PC-3 (cell line): ENCODE measurements at regions not wholly inside any gene's neighbourhood (a gene's known extent, or its start where the extent isn't known, plus 50 kb on each side); places are given as distances from the start of the nearest gene placed in this dataset.

Experiments used
- ATAC-seq: fragments of 200-7000 bp; cut with Tn5 transposase; 2 replicates; pipeline ENCODE4 v1.9.1; 2020; ENCODE audit warnings: mild to moderate bottlenecking, moderate library complexity
- BruUV-seq: library from RNA; stranded (reverse); fragments of 400-500 nt; replicated peaks from 2 replicates; lab custom pipeline; 2021; lab: Mats Ljungman, UMichigan
- CTCF ChIA-PET: fragments of 300-600 bp; sonication (Branson Sonifier 250); formaldehyde crosslinking; loops from one replicate; lab custom pipeline; 2022; ENCODE audit warnings: antibody characterized with exemption; lab: Charles Lee
- POLR2A ChIA-PET: fragments of 300-600 bp; sonication (Branson Sonifier 250); formaldehyde crosslinking; loops from one replicate; lab custom pipeline; 2022; ENCODE audit warnings: antibody characterized with exemption; ENCODE audit not compliant: unreplicated experiment; lab: Charles Lee
- DNase-seq: peaks from one replicate; pipeline ENCODE4 v3.0.0-alpha.2; 2015
- H2AFZ ChIP-seq: fragments of 300-600 bp; sonication (generic); 2 replicates; pipeline ENCODE4 v1.6.0; 2016; ENCODE audit warnings: antibody characterized with exemption, low read length
- H3F3A ChIP-seq: fragments of 300-600 bp; sonication (generic); one replicate; pipeline ENCODE4 v1.6.0; 2017; ENCODE audit warnings: antibody characterized with exemption, low read length, control low read depth, mild to moderate bottlenecking; ENCODE audit not compliant: unreplicated experiment
- H3K27ac ChIP-seq: fragments of 300-600 bp; sonication (generic); 2 replicates; pipeline ENCODE4 v1.5.1; 2016; ENCODE audit warnings: mild to moderate bottlenecking, low read length
- H3K27me3 ChIP-seq: fragments of 300-600 bp; sonication (generic); 2 replicates; pipeline ENCODE4 v1.6.1; 2016; ENCODE audit warnings: low read length, mixed read lengths
- H3K36me3 ChIP-seq: fragments of 300-600 bp; sonication (generic); 2 replicates; pipeline ENCODE4 v1.6.1; 2016; ENCODE audit warnings: low read depth, mixed run types, low read length, mixed read lengths
- H3K4me1 ChIP-seq: fragments of 300-600 bp; sonication (generic); 2 replicates; pipeline ENCODE4 v1.5.1; 2016; ENCODE audit warnings: low read length; ENCODE audit not compliant: insufficient read depth
- H3K4me2 ChIP-seq: fragments of 300-600 bp; sonication (generic); 2 replicates; pipeline ENCODE4 v1.6.0; 2016; ENCODE audit warnings: low read length
- H3K4me3 ChIP-seq: fragments of 300-600 bp; sonication (generic); 2 replicates; pipeline ENCODE4 v1.5.1; 2016; ENCODE audit warnings: mild to moderate bottlenecking, low read length, mixed read lengths
- H3K79me2 ChIP-seq: fragments of 300-600 bp; sonication (generic); 2 replicates; pipeline ENCODE4 v1.6.1; 2017; ENCODE audit warnings: low read length, mixed read lengths
- H3K9ac ChIP-seq: fragments of 300-600 bp; sonication (generic); 2 replicates; pipeline ENCODE4 v1.6.0; 2016; ENCODE audit warnings: mild to moderate bottlenecking, low read length
- H3K9me2 ChIP-seq: fragments of 300-600 bp; sonication (generic); replicated peaks from 2 replicates; pipeline ENCODE4 v1.6.1; 2016; ENCODE audit warnings: mixed run types, low read length, mixed read lengths
- H3K9me3 ChIP-seq: fragments of 300-600 bp; sonication (generic); 2 replicates; pipeline ENCODE4 v1.6.1; 2016; ENCODE audit warnings: low read length, mixed read lengths
- H4K20me1 ChIP-seq: fragments of 300-600 bp; sonication (generic); 2 replicates; pipeline ENCODE4 v1.6.1; 2016; ENCODE audit warnings: low read length, mixed read lengths
- EZH2 ChIP-seq: fragments of 300-600 bp; sonication (generic); IDR thresholded peaks from one replicate; pipeline ENCODE4 v1.6.1; 2017; ENCODE audit warnings: antibody characterized with exemption, mild to moderate bottlenecking, low read length; ENCODE audit not compliant: unreplicated experiment
- EZH2phosphoT487 ChIP-seq: fragments of 300-600 bp; sonication (generic); IDR thresholded peaks from 2 replicates; pipeline ENCODE4 v1.6.1; 2018; ENCODE audit warnings: mild to moderate bottlenecking, antibody characterized with exemption, low read length, borderline replicate concordance
- intact Hi-C: fragments of 100-400 bp; cut with micrococcal nuclease; formaldehyde crosslinking; loops from 2 replicates; pipeline ENCODE4 v1.9.0; 2023
- TF ChIP-seq, protein P1 (sequence below): fragments of 300-600 bp; sonication (generic); conservative IDR thresholded peaks from 2 replicates; pipeline ENCODE4 v1.5.1; 2017; ENCODE audit warnings: antibody characterized with exemption, low read depth, mild to moderate bottlenecking, low read length

GRCh38 chr14:101194373-101195308, 291.1 kb upstream of the RTL1 start:
- Histone ChIP-seq H3K9me3 (no peaks in the 10 kb centered on the region), H3K9ac (no peak overlapping the region), H2AFZ (no peak overlapping the region), H3K27ac (no peak overlapping the region), H3F3A (no peaks in the 10 kb centered on the region), H4K20me1 (no peaks in the 10 kb centered on the region), H3K4me2 (no peak overlapping the region), H3K9me2 (no peaks in the 10 kb centered on the region), H3K4me1 (no peaks in the 10 kb centered on the region), H3K79me2 (no peaks in the 10 kb centered on the region), H3K36me3 (no peaks in the 10 kb centered on the region), H3K4me3 (no peak overlapping the region), H3K27me3 (peaks cover 8% of the 10 kb centered on the region; the same call in 1 of the 2 replicates)
- DNase-seq (no peak), ATAC-seq (no peak)
- TF ChIP-seq EZH2, result no peak
- TF ChIP-seq, protein P1, sequence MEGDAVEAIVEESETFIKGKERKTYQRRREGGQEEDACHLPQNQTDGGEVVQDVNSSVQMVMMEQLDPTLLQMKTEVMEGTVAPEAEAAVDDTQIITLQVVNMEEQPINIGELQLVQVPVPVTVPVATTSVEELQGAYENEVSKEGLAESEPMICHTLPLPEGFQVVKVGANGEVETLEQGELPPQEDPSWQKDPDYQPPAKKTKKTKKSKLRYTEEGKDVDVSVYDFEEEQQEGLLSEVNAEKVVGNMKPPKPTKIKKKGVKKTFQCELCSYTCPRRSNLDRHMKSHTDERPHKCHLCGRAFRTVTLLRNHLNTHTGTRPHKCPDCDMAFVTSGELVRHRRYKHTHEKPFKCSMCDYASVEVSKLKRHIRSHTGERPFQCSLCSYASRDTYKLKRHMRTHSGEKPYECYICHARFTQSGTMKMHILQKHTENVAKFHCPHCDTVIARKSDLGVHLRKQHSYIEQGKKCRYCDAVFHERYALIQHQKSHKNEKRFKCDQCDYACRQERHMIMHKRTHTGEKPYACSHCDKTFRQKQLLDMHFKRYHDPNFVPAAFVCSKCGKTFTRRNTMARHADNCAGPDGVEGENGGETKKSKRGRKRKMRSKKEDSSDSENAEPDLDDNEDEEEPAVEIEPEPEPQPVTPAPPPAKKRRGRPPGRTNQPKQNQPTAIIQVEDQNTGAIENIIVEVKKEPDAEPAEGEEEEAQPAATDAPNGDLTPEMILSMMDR, result no peak
- no peak for TF ChIP-seq EZH2phosphoT487
- BruUV-seq, result no TSS peak
- ChIA-PET POLR2A (no interaction called here), CTCF (no interaction called here)
- intact Hi-C loops, result no loop called here

DNA sequence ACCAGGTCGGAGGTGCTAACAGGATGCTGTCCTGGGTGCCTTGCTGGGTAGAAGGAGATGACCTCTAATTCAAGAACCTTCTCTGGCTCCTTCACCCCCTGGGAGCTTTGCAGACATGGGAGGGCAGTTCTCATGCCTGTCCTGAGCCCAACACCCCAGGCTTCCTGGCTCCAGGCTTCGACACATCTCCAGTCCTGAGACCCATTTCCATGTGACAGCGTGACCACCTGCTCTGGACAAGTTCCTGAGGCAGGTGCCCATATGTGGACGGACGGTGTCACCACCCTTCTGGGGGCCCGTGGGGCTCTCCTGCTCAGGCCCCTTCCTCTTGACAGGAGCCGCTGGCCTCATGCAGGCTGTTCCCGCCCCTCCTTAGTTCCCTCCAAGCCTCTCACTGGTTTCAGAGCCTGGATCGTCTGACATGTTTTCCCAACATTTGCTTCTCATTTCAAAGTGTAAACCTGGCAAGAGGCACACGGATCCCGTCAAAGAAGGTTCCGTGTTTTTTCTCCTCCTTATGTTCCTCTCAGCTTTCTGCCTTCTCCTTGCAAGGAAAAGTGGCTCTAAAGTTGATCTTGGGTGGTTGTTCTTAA, 291.9 kb upstream of the RTL1 start:
- H3K36me3 ChIP-seq, result no peaks in the 10 kb centered on the region
- H3K27ac ChIP-seq, result no peak overlapping the region
- H3F3A ChIP-seq, result no peaks in the 10 kb centered on the region
- no peaks in the 10 kb centered on the region for H4K20me1 ChIP-seq
- H3K9me3 ChIP-seq, result no peaks in the 10 kb centered on the region
- H3K4me3 ChIP-seq, result no peak overlapping the region
- ChIA-PET CTCF (no interaction called here), POLR2A (no interaction called here)
- peaks cover 8% of the 10 kb centered on the region; the same call in 1 of the 2 replicates for H3K27me3 ChIP-seq
- TF ChIP-seq EZH2phosphoT487 (no peak), EZH2 (no peak)
- TF ChIP-seq, protein P1, result no peak
- no peak overlapping the region for H3K9ac ChIP-seq
- H3K9me2 ChIP-seq, result no peaks in the 10 kb centered on the region
- no peak for DNase-seq
- H3K4me2 ChIP-seq, result no peak overlapping the region
- H2AFZ ChIP-seq, result no peak overlapping the region
- no peak for ATAC-seq
- BruUV-seq, result no TSS peak
- H3K4me1 ChIP-seq, result no peaks in the 10 kb centered on the region
- no peaks in the 10 kb centered on the region for H3K79me2 ChIP-seq
- intact Hi-C loops, result no loop called here
